Spleen (tissue), 11 donors: ENCODE measurements at regions not wholly inside any gene's neighbourhood (a gene's known extent, or its start where the extent isn't known, plus 50 kb on each side); places are given as distances from the start of the nearest gene placed in this dataset.
A peak's percentile ranks its signal among the peaks of the same experiment; 100 is the strongest.

Experiments used
- DNase-seq: peaks from one replicate; pipeline ENCODE4 v3.0.0-alpha.2; 2020
- H3K27ac ChIP-seq, 8 donors: fragments of 200-600 bp; sonication (generic) in 7 of 8; 1 replicate in 4 of 8; 2 replicates in 4 of 8; pipeline versions ENCODE4 v1.5.0 to v1.8.0; 2016 to 2021; ENCODE audit warnings: inconsistent platforms in 4 of 8, mild to moderate bottlenecking in 4 of 8, moderate library complexity in 1 of 8
- H3K27me3 ChIP-seq, 7 donors: fragments of 200-600 bp; sonication (generic) in 6 of 7; replicated peaks in 1 of 7; 1 replicate in 4 of 7; 2 replicates in 3 of 7; pipeline versions ENCODE4 v1.5.0 to v1.8.0; 2016 to 2021; ENCODE audit warnings: inconsistent platforms in 3 of 7, mild to moderate bottlenecking in 1 of 7
- H3K36me3 ChIP-seq, 6 donors: fragments of 200-600 bp; sonication (generic) in 5 of 6; 1 replicate in 4 of 6; 2 replicates in 2 of 6; pipeline versions ENCODE4 v1.5.0 to v1.8.0; 2016 to 2021; ENCODE audit warnings: inconsistent platforms in 2 of 6
- H3K4me1 ChIP-seq, 6 donors: fragments of 200-600 bp; sonication (generic) in 5 of 6; 1 replicate in 3 of 6; 2 replicates in 3 of 6; pipeline versions ENCODE4 v1.5.0 to v1.8.0; 2016 to 2021; ENCODE audit warnings: inconsistent platforms in 3 of 6
- H3K4me3 ChIP-seq, 8 donors: fragments of 200-600 bp; sonication (generic) in 7 of 8; 1 replicate in 4 of 8; 2 replicates in 4 of 8; pipeline versions ENCODE4 v1.5.0 to v1.8.0; 2016 to 2021; ENCODE audit warnings: inconsistent platforms in 4 of 8, mild to moderate bottlenecking in 4 of 8, moderate library complexity in 2 of 8
- H3K9me3 ChIP-seq, 8 donors: fragments of 200-600 bp; sonication (generic) in 7 of 8; 1 replicate in 4 of 8; 2 replicates in 4 of 8; pipeline versions ENCODE4 v1.5.0 to v1.8.0; 2016 to 2021; ENCODE audit warnings: inconsistent platforms in 4 of 8
- POLR2A ChIP-seq, 3 donors: fragments of 450-650 bp; IDR thresholded peaks; one replicate each; pipeline ENCODE4 v1.5.1; 2017; ENCODE audit warnings: antibody characterized with exemption in 3 of 3, mild to moderate bottlenecking in 1 of 3
- POLR2AphosphoS5 ChIP-seq, 3 donors: sonication (generic); formaldehyde crosslinking; IDR thresholded peaks; one replicate each; pipeline ENCODE4 v1.5.1; 2017; ENCODE audit warnings: antibody characterized with exemption in 3 of 3
- WGBS, 5 donors: extraction: QIAGEN DNeasy Blood & Tissue Kit in 3 of 5; methylation state at CpG; one replicate each; pipeline versions ENCODE4 v1.1.5 to v1.1.7; 2013 to 2018; 5-methylcytosine and 5-hydroxymethylcytosine counted together
- intact Hi-C: fragments of 100-400 bp; cut with DNase I; formaldehyde crosslinking; loops from one replicate; pipeline ENCODE4 v1.15.0; 2023; ENCODE audit warnings: low total_unique reads
- TF ChIP-seq, protein P1 (sequence below), 11 experiments: fragments of 200-600 bp in 7 of 11; fragments of 450-650 bp in 4 of 11; sonication (generic) in 4 of 11; IDR thresholded peaks in 8 of 11; conservative IDR thresholded peaks in 3 of 11; 1 replicate in 7 of 11; 2 replicates in 4 of 11; pipeline versions ENCODE4 v1.4.0 to v1.8.0; 2016 to 2021; ENCODE audit warnings: antibody characterized with exemption in 11 of 11, inconsistent platforms in 4 of 11, mild to moderate bottlenecking in 1 of 11
- donor health status: healthy with polysubstance abuse.
- donor health status: DM: no; HTN: no; CAD: no; lungs with moderate emphysema.
- donor health status: DM: no; HTN: no; CAD: no.
- donor health status: Bipolar disorder and iron deficiency.
- donor health status: healthy.
- donor health status: DM: no; HTN: no; CAD: no.
- donor health status: DM: yes; HTN: yes; CAD: no.

DNA sequence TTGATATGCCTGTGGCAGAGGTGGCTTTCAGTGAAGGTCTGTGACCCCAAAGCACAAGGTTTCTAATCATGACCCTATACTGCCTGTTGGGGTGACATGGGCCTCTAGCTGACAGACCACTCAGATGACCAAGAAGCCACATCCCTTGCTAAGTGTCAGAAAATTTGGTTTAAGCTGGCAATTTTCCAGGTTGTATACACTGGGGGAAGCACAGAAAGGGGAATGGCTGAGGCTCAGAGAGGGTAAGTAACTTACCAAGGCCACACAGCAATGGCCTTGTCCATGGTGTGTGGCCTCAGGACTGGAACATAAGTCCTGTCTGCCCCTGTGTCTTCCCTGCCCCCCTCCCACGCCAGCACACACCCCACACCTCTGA is 66.9 kb upstream of the PRDM11 start:
- intact Hi-C loops = no loop called here
- Histone ChIP-seq H3K27ac (peak overlapping the region in 6 of 8 donors; percentile 34 to 86 (median 72)), H3K9me3 (no peaks in the 10 kb centered on the region), H3K4me1 (peaks cover 18 to 64% (median 54%) of the 10 kb centered on the region in 6 donors), H3K36me3 (no peaks in the 10 kb centered on the region), H3K27me3 (no peaks in the 10 kb centered on the region), H3K4me3 (peak overlapping the region in 1 of 8 donors; percentile 54)
- DNase-seq = no peak
- no peak for TF ChIP-seq POLR2AphosphoS5 (IDR thresholded peaks at IDR 0.05)
- TF ChIP-seq, protein P1, sequence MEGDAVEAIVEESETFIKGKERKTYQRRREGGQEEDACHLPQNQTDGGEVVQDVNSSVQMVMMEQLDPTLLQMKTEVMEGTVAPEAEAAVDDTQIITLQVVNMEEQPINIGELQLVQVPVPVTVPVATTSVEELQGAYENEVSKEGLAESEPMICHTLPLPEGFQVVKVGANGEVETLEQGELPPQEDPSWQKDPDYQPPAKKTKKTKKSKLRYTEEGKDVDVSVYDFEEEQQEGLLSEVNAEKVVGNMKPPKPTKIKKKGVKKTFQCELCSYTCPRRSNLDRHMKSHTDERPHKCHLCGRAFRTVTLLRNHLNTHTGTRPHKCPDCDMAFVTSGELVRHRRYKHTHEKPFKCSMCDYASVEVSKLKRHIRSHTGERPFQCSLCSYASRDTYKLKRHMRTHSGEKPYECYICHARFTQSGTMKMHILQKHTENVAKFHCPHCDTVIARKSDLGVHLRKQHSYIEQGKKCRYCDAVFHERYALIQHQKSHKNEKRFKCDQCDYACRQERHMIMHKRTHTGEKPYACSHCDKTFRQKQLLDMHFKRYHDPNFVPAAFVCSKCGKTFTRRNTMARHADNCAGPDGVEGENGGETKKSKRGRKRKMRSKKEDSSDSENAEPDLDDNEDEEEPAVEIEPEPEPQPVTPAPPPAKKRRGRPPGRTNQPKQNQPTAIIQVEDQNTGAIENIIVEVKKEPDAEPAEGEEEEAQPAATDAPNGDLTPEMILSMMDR (IDR thresholded peaks at IDR 0.05 in 8 of 11, conservative IDR thresholded peaks at IDR 0.05 in 3 of 11) = no peak
- TF ChIP-seq POLR2A (IDR thresholded peaks at IDR 0.05) = no peak
- 67 to 90% (median 87%) methylated on average over 1 of the region's 1 CpG for WGBS, 5 donors

DNA sequence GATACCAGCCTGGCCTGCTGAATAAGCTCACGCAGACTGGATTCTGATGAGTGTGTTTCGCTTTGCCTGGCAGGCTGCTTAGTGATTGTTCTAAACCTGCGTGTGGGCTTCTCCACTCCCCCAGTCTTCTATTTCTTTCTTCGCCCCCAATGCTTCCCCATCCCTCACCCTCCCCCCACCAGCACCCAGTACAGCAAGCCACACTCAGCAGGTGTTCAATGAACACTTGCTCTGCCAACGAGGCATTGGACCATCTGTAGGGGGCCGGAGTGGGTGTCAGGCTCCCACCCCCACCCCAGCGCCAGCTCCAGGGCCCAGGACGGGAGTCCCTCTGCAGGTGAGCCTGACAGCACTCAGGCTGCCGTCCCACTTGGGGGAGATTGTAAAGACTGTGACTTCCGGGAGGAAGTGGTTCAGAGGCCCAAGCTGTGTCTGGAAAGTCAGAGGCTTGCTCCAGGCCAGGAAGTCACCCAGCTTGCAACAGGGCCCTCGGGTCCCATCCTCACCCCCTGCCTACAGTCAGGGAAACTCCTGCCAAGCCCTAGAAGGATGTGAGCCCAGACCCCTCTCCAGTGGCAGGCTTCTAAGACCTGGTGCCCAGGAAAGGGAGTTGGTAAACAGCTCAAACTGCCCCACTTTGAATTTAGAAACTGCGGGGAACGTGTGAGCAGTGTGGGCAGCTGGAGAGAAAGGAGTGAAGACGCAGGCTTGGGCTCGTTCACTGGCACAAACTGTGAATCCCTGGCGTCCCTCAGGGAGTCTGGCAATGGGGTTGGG is 66.3 kb upstream of the PRDM11 start:
- Histone ChIP-seq H3K27ac (peak overlapping the region in 7 of 8 donors; percentile 32 to 86 (median 67)), H3K9me3 (no peaks in the 10 kb centered on the region), H3K27me3 (no peaks in the 10 kb centered on the region), H3K36me3 (no peaks in the 10 kb centered on the region), H3K4me1 (peaks cover 18 to 64% (median 54%) of the 10 kb centered on the region in 6 donors), H3K4me3 (peak overlapping the region in 1 of 8 donors; percentile 54)
- DNase-seq = peak; percentile 91
- 19 to 36% (median 34%) methylated on average over 9 to 16 of the region's 16 CpGs for WGBS, 5 donors
- TF ChIP-seq, protein P1 (IDR thresholded peaks at IDR 0.05 in 8 of 11, conservative IDR thresholded peaks at IDR 0.05 in 3 of 11) = peak in 3 of 11 experiments; percentile 10 to 19 (median 17)
- TF ChIP-seq POLR2AphosphoS5 (IDR thresholded peaks at IDR 0.05) (peak; percentile 54 to 74 (median 72)), POLR2A (IDR thresholded peaks at IDR 0.05) (no peak)
- intact Hi-C loops = no loop called here

DNA sequence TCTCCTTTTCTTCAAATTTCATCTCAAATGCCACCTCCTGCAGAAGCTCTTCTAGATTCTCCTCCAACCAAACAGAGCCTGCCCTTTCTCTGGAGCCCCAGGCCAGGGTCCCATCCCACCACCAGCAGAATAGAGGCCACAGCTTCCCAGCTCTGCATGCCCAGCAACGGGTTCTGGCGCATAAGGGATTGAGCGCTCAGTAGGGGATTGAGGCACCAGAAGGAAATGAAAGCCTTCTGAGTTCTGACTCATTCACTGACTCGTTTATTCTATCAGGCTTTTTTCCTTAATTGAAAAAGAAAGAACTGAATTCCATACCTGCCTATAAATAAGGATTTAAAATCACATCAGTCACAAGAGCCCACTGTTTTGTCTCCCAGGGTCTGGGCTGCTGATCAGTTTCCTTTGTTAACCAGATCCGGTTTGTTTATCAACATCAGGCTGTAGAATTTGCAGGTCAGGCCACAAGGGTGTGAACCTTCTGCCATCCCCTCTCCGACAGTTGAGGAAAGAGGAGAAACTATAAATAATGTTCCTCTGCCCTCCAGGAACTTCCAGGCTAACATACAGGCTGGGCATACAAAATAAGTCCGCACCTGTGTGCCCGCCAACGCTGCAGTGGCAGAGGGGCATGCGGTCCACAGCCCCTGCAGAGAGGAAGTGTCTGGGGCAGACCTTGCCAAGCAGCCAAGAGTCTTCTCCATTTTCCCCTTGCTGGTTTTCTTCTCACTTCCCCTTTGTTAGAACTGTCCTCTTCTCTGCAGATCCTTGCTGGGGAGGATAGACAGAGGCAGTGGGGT is 63.5 kb upstream of the PRDM11 start:
- Histone ChIP-seq H3K9me3 (no peaks in the 10 kb centered on the region), H3K36me3 (no peaks in the 10 kb centered on the region), H3K4me3 (peak overlapping the region in 1 of 8 donors; percentile 35), H3K27me3 (no peaks in the 10 kb centered on the region), H3K4me1 (peaks cover 21 to 90% (median 70%) of the 10 kb centered on the region in 6 donors), H3K27ac (peak overlapping the region in 6 of 8 donors; percentile 1 to 65 (median 53))
- WGBS, 5 donors = 22 to 45% (median 30%) methylated on average over 10 of the region's 10 CpGs
- TF ChIP-seq POLR2A (IDR thresholded peaks at IDR 0.05) = no peak
- TF ChIP-seq POLR2AphosphoS5 (IDR thresholded peaks at IDR 0.05) = peak in 2 of 3 donors; percentile 36 to 72
- intact Hi-C loops = no loop called here
- DNase-seq = peak; percentile 88

DNA sequence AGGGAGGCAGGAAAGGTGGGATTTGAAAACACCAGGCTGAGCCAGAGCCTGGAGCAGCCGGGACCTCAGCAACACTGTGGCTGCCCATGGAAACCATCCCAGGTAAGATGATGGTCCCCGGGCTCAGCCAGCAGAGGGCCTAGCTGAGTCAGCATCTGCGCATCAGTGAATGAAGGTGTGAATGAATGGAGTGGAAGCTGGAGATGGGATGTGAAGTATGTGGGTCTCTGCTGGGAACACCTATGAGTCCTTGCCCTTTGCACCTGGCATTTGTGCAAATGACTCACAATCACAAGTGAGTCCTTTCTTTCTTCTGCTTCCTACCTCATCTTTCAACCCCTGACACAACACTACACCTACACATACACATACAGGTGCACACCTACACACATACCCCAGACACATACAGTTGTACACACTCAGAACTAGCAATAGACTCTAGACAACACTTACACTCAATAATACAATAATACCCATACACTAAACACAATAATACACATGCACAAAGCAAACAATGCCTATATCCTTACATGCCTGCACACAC is 62.8 kb upstream of the PRDM11 start:
- 31 to 48% (median 42%) methylated on average over 3 of the region's 3 CpGs for WGBS, 5 donors
- Histone ChIP-seq H3K4me1 (peaks cover 21 to 92% (median 72%) of the 10 kb centered on the region in 6 donors), H3K4me3 (peak overlapping the region in 1 of 8 donors; percentile 35), H3K36me3 (no peaks in the 10 kb centered on the region), H3K27me3 (no peaks in the 10 kb centered on the region), H3K9me3 (no peaks in the 10 kb centered on the region), H3K27ac (peak overlapping the region in 4 of 8 donors; percentile 51 to 65 (median 57))
- DNase-seq = no peak
- intact Hi-C loops = no loop called here
- no peak for TF ChIP-seq POLR2A (IDR thresholded peaks at IDR 0.05)
- TF ChIP-seq, protein P1 (IDR thresholded peaks at IDR 0.05 in 8 of 11, conservative IDR thresholded peaks at IDR 0.05 in 3 of 11) = peak in 4 of 11 experiments; percentile 13 to 25 (median 16)
- no peak for TF ChIP-seq POLR2AphosphoS5 (IDR thresholded peaks at IDR 0.05)
